Neural crest cell (in vitro differentiated cells): ENCODE measurements at regions not wholly inside any gene's neighbourhood (a gene's known extent, or its start where the extent isn't known, plus 50 kb on each side); places are given as distances from the start of the nearest gene placed in this dataset.
"Not testable (repeated sequence)": the region's sequence is repeated elsewhere in the genome, so short reads cannot be mapped to it uniquely, and the experiment has no call there.

Experiments used
- DNase-seq: peaks from one replicate; pipeline ENCODE4 v3.0.0; 2021; ENCODE audit warnings: low read depth, mixed read lengths, low spot score
- H3K27ac Mint-ChIP-seq: one replicate; pipeline ENCODE4 v1.8.0; 2021; ENCODE audit warnings: mild to moderate bottlenecking, mixed read lengths; ENCODE audit not compliant: unreplicated experiment
- H3K27me3 Mint-ChIP-seq: 2 replicates; pipeline ENCODE4 v1.8.0; 2021; ENCODE audit warnings: low read depth, mild to moderate bottlenecking, mixed read lengths
- H3K36me3 Mint-ChIP-seq: 2 replicates; pipeline ENCODE4 v1.8.0; 2021; ENCODE audit warnings: low read depth, mild to moderate bottlenecking, mixed read lengths
- H3K4me1 Mint-ChIP-seq: 2 replicates; pipeline ENCODE4 v1.8.0; 2021; ENCODE audit warnings: mixed read lengths
- H3K4me3 Mint-ChIP-seq: one replicate; pipeline ENCODE4 v1.8.0; 2021; ENCODE audit warnings: mild to moderate bottlenecking, mixed read lengths
- H3K9me3 Mint-ChIP-seq: 2 replicates; pipeline ENCODE4 v1.8.0; 2021; ENCODE audit warnings: mixed read lengths
- TF ChIP-seq, protein P1 (sequence below): fragments of 200-600 bp; sonication (generic); conservative IDR thresholded peaks from 2 replicates; pipeline ENCODE4 v1.5.0; 2021; ENCODE audit warnings: antibody characterized with exemption, mild to moderate bottlenecking

DNA sequence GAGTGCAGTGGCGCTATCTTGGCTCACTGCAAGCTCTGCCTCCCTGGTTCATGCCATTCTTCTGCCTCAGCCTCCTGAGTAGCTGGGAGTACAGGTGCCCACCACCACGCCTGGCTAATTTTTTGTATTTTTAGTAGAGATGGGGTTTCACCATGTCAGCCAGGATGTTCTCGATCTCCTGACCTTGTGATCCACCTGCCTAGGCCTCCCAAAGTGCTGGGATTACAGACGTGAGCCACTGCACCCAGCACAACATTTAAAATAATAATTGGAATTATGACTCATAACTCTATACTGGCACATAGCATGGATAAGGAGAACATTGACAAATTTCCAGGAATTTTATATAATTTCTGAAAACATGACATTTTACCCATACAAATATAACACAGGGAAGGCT is 54.2 kb downstream of the DBET start:
- DNase-seq, H3K27me3 Mint-ChIP-seq, H3K9me3 Mint-ChIP-seq, H3K36me3 Mint-ChIP-seq, H3K4me3 Mint-ChIP-seq, H3K27ac Mint-ChIP-seq, H3K4me1 Mint-ChIP-seq: not testable (repeated sequence)

DNA sequence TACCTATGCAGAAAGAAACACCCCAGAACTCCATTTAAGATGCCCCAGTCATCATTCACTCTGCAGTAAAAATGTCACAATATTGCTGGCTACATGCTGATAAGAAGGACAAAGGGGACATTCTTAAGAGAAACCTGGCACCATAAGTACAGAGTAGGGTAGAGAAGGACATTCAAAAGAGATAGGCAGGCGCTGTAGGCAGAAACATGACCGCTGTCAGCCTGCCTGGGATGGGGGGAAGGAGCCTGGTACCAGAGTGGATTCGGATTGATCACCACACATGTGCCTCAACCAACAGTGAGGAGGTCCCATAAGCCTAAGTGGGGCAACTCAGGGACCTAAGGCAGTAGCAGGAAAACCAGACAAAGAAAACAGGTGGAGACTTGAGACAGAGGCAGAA is 54.1 kb upstream of the DUX4 start:
- H3K9me3 Mint-ChIP-seq, DNase-seq, H3K36me3 Mint-ChIP-seq, H3K27me3 Mint-ChIP-seq, H3K4me3 Mint-ChIP-seq, H3K27ac Mint-ChIP-seq, H3K4me1 Mint-ChIP-seq: not testable (repeated sequence)

DNA sequence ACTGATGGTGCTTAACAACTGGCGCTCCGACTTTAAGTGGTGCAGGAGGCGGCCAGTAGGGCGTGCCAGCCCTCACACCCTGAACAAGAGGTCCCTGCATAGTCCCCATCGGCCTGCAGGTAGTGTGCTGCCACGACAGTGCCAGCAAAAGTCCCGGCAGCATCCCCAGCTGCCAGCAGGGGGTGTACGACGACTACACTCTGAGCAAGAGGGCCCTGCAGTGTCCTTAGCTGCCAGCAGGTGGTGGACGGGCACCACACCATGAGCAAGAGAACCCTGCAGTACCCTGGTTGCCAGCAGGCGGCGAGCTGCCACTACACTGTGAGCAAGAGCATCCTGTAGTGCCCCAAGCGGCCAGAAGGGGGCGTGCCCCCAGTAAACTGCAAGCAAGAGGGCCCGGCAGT is 53.5 kb upstream of the DUX4 start:
- H3K27ac Mint-ChIP-seq, H3K9me3 Mint-ChIP-seq, H3K36me3 Mint-ChIP-seq, H3K4me1 Mint-ChIP-seq, DNase-seq, H3K4me3 Mint-ChIP-seq, H3K27me3 Mint-ChIP-seq: not testable (repeated sequence)

DNA sequence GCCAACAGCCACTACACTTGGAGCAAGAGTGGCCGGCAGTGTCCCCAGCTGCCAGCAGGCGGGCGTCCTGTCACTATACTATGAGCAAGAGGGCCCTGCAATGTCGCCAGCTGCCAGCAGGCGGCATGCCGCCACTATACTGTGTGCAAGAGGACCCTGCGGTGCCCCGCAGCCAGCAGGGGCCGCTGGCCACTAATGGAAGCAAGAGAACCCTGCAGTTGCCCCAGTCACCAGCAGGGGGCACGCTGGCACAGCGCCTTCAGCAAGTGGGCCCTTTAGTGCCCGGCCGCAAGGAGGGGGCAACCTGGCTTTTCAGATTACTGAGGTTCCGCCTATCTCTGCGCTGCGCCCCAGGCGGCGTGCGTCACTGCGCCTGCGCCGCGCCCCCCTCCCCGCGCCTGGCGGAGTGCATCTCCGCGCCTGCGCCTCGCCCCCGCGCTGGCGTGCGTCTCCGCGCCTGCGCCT is 53.0 kb upstream of the DUX4 start:
- TF ChIP-seq, protein P1, sequence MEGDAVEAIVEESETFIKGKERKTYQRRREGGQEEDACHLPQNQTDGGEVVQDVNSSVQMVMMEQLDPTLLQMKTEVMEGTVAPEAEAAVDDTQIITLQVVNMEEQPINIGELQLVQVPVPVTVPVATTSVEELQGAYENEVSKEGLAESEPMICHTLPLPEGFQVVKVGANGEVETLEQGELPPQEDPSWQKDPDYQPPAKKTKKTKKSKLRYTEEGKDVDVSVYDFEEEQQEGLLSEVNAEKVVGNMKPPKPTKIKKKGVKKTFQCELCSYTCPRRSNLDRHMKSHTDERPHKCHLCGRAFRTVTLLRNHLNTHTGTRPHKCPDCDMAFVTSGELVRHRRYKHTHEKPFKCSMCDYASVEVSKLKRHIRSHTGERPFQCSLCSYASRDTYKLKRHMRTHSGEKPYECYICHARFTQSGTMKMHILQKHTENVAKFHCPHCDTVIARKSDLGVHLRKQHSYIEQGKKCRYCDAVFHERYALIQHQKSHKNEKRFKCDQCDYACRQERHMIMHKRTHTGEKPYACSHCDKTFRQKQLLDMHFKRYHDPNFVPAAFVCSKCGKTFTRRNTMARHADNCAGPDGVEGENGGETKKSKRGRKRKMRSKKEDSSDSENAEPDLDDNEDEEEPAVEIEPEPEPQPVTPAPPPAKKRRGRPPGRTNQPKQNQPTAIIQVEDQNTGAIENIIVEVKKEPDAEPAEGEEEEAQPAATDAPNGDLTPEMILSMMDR = peak; percentile 45
- H3K36me3 Mint-ChIP-seq, H3K27me3 Mint-ChIP-seq, H3K4me3 Mint-ChIP-seq, DNase-seq, H3K4me1 Mint-ChIP-seq, H3K27ac Mint-ChIP-seq, H3K9me3 Mint-ChIP-seq: not testable (repeated sequence)

DNA sequence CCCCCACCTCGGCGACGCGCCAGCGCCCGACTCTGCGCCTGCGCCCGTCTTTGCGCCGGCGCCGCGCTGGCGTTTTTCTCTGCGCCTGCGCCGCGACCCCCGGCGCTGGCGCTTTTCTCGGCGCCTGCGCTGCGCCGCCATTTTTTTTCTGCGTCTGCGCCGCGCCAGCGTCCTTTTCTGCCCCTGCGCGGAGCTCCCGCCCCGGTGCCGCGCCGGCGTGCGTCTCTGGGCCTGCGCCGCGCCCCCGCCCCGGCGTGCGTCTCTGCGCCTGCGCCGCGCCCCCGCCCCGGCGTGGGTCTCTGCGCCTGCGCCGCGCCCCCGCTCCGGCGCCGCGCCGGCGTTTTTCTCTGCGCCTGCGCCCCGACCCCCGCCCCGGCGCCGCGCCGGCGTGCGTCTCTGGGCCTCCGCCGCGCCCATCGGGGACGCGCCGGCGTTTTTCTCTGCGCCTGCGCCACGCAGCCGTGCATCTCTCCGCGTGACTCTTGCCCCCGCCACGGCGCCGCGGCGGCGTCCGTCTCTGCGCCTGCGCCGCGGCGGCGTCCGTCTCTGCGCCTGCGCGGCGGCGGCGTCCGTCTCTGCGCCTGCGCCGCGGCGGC is 52.4 kb upstream of the DUX4 start:
- not testable (repeated sequence) for DNase-seq, H3K36me3 Mint-ChIP-seq, H3K9me3 Mint-ChIP-seq, H3K27ac Mint-ChIP-seq, H3K4me1 Mint-ChIP-seq, H3K27me3 Mint-ChIP-seq, H3K4me3 Mint-ChIP-seq

DNA sequence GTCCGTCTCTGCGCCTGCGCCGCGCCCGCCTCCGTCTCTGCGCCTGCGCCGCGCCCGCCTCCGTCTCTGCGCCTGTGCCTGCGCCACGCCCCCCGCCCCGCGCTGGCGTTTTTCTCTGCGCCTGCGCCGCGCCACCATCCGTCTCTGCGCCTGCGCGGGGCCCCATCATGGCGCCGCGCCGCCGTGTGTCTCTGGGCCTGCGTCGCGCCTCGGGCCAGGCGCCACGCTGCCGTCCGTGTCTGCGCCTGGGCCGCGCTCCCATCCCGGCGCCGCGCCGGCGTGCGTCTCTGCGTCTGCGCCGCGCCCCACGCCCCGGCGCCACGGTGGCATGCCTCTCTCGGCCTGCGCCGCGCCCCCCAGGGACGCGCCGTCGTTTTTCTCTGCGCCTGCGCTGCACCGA is 51.8 kb upstream of the DUX4 start:
- no peak overlapping the region for H3K27ac Mint-ChIP-seq
- no peak for DNase-seq
- no peaks in the 10 kb centered on the region for H3K9me3 Mint-ChIP-seq
- no peaks in the 10 kb centered on the region for H3K36me3 Mint-ChIP-seq
- no peak overlapping the region for H3K4me3 Mint-ChIP-seq
- no peaks in the 10 kb centered on the region for H3K4me1 Mint-ChIP-seq
- TF ChIP-seq, protein P1 = no peak
- no peaks in the 10 kb centered on the region for H3K27me3 Mint-ChIP-seq

DNA sequence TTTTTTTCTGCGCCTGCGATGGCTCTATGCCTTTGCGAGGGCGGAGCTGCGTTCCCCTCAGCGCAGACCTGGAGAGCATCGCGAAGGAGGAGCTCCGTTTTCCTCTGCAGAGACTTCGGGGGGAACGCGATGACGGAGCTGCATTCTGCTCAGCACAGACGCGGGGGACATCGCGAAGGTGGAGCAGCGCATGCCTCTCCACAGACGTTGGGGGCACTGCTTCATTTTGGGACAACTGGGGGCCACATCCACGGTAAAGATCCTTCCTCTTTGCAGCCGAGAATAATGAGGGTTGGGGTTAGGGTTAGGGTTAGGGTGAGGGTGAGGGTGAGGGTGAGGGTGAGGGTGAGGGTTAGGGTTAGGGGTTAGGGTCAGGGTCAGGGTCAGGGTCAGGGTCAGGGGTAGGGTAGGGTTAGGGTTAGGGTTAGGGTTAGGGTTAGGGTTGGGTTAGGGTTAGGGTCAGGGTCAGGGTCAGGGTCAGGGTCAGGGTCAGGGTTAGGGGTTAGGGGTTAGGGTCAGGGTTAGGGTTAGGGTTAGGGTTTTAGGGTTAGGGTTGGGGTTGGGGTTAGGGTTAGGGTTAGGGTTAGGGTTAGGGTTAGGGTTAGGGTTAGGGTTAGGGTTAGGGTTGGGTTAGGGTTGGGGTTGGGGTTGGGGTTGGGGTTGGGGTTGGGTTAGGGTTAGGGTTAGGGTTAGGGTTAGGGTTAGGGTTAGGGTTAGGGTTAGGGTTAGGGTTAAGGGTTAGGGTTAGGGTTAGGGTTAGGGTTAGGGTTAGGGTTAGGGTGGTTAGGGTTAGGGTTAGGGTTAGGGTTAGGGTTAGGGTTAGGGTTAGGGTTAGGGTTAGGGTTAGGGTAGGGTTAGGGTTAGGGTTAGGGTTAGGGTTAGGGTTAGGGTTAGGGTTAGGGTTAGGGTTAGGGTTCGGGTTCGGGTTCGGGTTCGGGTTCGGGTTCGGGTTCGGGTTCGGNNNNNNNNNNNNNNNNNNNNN is 51.1 kb upstream of the DUX4 start:
- H3K27me3 Mint-ChIP-seq, H3K9me3 Mint-ChIP-seq, H3K4me3 Mint-ChIP-seq, H3K36me3 Mint-ChIP-seq, H3K4me1 Mint-ChIP-seq, H3K27ac Mint-ChIP-seq, DNase-seq: not testable (repeated sequence)
